ENCODE measurements at regions not wholly inside any gene's neighbourhood (a gene's known extent, or its start where the extent isn't known, plus 50 kb on each side); places are given as distances from the start of the nearest gene placed in this dataset.

GRCh38 chr1:218967254-218967653 lies 206.4 kb upstream of the LYPLAL1 start:
- Histone ChIP-seq H3K36me3 (replicated peaks) (no peaks in the 10 kb centered on the region), H3K27me3 (replicated peaks) (no peaks in the 10 kb centered on the region), H3K27ac (no peak overlapping the region), H3K4me3 (ENCODE audit: low read depth, low read length) (no peak overlapping the region)
- no peak for TF ChIP-seq CTCF (IDR thresholded peaks at IDR 0.05; ENCODE audit: low read depth, low read length, missing control alignments)
- in situ Hi-C loops (cut with HindIII; ENCODE audit: low pct_ligation_motif_present, low sequenced_read_pairs) = no loop called here
- no peak for DNase-seq

- H3K27ac ChIP-seq = no peak overlapping the region
- in situ Hi-C loops (cut with HindIII; ENCODE audit: low pct_ligation_motif_present, low sequenced_read_pairs) = no loop called here
Measured at GRCh38 chr1:218967836-218968235, 205.8 kb upstream of the LYPLAL1 start.

GRCh38 chr1:218969006-218969405 lies 204.7 kb upstream of the LYPLAL1 start:
- no peak for TF ChIP-seq CTCF (IDR thresholded peaks at IDR 0.05; ENCODE audit: low read depth, low read length, missing control alignments)
- no peak for DNase-seq
- no peaks in the 10 kb centered on the region for H3K27me3 ChIP-seq (replicated peaks)
- no peak overlapping the region for H3K27ac ChIP-seq
- no peak overlapping the region for H3K4me3 ChIP-seq (ENCODE audit: low read depth, low read length)
- in situ Hi-C loops (cut with HindIII; ENCODE audit: low pct_ligation_motif_present, low sequenced_read_pairs) = no loop called here
- H3K36me3 ChIP-seq (replicated peaks) = no peaks in the 10 kb centered on the region

More at GRCh38 chr1:218967836-218968235, 205.8 kb upstream of the LYPLAL1 start:
- DNase-seq = peak; percentile 49
- no peak for TF ChIP-seq CTCF (IDR thresholded peaks at IDR 0.05; ENCODE audit: low read depth, low read length, missing control alignments)
- no peaks in the 10 kb centered on the region for H3K36me3 ChIP-seq (replicated peaks)
- H3K27me3 ChIP-seq (replicated peaks) = no peaks in the 10 kb centered on the region
- H3K4me3 ChIP-seq (ENCODE audit: low read depth, low read length) = no peak overlapping the region

- Histone ChIP-seq H3K36me3 (replicated peaks) (no peaks in the 10 kb centered on the region), H3K27me3 (replicated peaks) (no peaks in the 10 kb centered on the region), H3K4me3 (ENCODE audit: low read depth, low read length) (no peak overlapping the region), H3K27ac (no peak overlapping the region)
- no peak for DNase-seq
- in situ Hi-C loops (cut with HindIII; ENCODE audit: low pct_ligation_motif_present, low sequenced_read_pairs) = no loop called here
- no peak for TF ChIP-seq CTCF (IDR thresholded peaks at IDR 0.05; ENCODE audit: low read depth, low read length, missing control alignments)
Measured at GRCh38 chr1:218970397-218970990, 203.2 kb upstream of the LYPLAL1 start.

GRCh38 chr1:218971156-218971555 lies 202.5 kb upstream of the LYPLAL1 start:
- no peak overlapping the region for H3K27ac ChIP-seq
- no peak overlapping the region for H3K4me3 ChIP-seq (ENCODE audit: low read depth, low read length)
- no peak for TF ChIP-seq CTCF (IDR thresholded peaks at IDR 0.05; ENCODE audit: low read depth, low read length, missing control alignments)
- DNase-seq = no peak
- H3K27me3 ChIP-seq (replicated peaks) = no peaks in the 10 kb centered on the region
- in situ Hi-C loops (cut with HindIII; ENCODE audit: low pct_ligation_motif_present, low sequenced_read_pairs) = no loop called here
- no peaks in the 10 kb centered on the region for H3K36me3 ChIP-seq (replicated peaks)

GRCh38 chr1:218980881-218981280 lies 192.8 kb upstream of the LYPLAL1 start:
- in situ Hi-C loops (cut with HindIII; ENCODE audit: low pct_ligation_motif_present, low sequenced_read_pairs) = no loop called here
- H3K27ac ChIP-seq = no peak overlapping the region
- no peak overlapping the region for H3K4me3 ChIP-seq (ENCODE audit: low read depth, low read length)
- H3K36me3 ChIP-seq (replicated peaks) = no peaks in the 10 kb centered on the region
- DNase-seq = no peak
- H3K27me3 ChIP-seq (replicated peaks) = no peaks in the 10 kb centered on the region
- no peak for TF ChIP-seq CTCF (IDR thresholded peaks at IDR 0.05; ENCODE audit: low read depth, low read length, missing control alignments)
